ENCODE measurements at regions not wholly inside any gene's neighbourhood (a gene's known extent, or its start where the extent isn't known, plus 50 kb on each side); places are given as distances from the start of the nearest gene placed in this dataset.

DNA sequence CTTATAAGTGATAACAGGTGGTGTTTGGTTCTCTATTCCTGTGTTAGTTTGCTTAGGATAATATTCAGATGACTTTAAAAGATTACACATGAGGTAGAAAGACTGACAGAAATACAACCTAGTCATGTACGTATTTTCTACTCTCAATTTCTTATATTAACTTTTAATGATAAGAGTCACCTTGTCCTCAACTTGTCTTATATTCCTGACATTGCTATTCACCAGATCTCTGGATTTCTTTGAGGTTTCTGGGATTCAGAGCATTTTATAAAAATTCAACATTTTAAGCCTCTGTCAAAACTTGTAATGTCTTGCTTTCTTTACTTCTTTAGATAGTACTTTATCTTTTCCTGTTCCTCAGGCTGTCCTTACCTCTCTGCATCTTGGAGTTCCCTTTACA lies 234.2 kb downstream of the TBX15 start:
- TF ChIP-seq, protein P1, sequence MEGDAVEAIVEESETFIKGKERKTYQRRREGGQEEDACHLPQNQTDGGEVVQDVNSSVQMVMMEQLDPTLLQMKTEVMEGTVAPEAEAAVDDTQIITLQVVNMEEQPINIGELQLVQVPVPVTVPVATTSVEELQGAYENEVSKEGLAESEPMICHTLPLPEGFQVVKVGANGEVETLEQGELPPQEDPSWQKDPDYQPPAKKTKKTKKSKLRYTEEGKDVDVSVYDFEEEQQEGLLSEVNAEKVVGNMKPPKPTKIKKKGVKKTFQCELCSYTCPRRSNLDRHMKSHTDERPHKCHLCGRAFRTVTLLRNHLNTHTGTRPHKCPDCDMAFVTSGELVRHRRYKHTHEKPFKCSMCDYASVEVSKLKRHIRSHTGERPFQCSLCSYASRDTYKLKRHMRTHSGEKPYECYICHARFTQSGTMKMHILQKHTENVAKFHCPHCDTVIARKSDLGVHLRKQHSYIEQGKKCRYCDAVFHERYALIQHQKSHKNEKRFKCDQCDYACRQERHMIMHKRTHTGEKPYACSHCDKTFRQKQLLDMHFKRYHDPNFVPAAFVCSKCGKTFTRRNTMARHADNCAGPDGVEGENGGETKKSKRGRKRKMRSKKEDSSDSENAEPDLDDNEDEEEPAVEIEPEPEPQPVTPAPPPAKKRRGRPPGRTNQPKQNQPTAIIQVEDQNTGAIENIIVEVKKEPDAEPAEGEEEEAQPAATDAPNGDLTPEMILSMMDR (IDR thresholded peaks at IDR 0.05) = no peak
- Histone ChIP-seq H3K36me3 (ENCODE audit: control insufficient read depth, insufficient read depth, low read length) (no peaks in the 10 kb centered on the region), H3K4me1 (ENCODE audit: control insufficient read depth, insufficient read depth, low read length) (no peaks in the 10 kb centered on the region), H3K9me3 (ENCODE audit: control insufficient read depth, insufficient read depth, low read length) (no peaks in the 10 kb centered on the region), H3K4me3 (ENCODE audit: low read length) (no peak overlapping the region), H3K27ac (ENCODE audit: low read length) (no peak overlapping the region), H3K27me3 (ENCODE audit: control insufficient read depth, insufficient read depth, low read length) (no peaks in the 10 kb centered on the region)
- ATAC-seq (no peak), DNase-seq (no peak)
- peaks cover 7 to 9% of the 10 kb centered on the region in 2 donors for H3K9me3 Mint-ChIP-seq
- 80% methylated on average over 1 of the region's 1 CpG for WGBS (ENCODE audit: insufficient coverage)
- intact Hi-C loops (cut with micrococcal nuclease) = no loop called here
- H3K27ac Mint-ChIP-seq = no peak overlapping the region
- no peaks in the 10 kb centered on the region for H3K27me3 Mint-ChIP-seq (ENCODE audit: low read depth in 2 of 2)
- no peaks in the 10 kb centered on the region for H3K4me1 Mint-ChIP-seq
- H3K36me3 Mint-ChIP-seq = no peaks in the 10 kb centered on the region
- H3K4me3 Mint-ChIP-seq = no peak overlapping the region

DNA sequence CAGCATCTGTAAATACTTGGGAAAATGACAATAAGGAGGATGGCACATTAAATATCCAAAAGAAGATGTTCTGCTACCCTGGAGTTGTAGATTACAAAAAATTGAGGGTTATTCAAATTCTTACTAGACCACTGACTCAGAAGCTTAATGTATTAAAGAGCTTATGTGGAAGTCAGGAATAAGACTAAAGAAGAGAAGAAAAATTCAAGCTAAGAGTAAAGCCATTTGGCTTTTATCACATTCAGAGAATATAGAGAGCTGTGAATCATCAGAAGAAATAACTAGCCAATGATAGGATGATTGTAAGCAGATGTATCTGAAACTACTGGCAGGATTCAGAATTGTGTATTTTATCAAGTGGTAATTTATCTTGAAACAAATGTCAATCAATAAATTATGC lies 237.0 kb downstream of the TBX15 start:
- no peak overlapping the region for H3K27ac ChIP-seq (ENCODE audit: low read length)
- H3K4me3 ChIP-seq (ENCODE audit: low read length) = no peak overlapping the region
- Mint-ChIP-seq H3K36me3 (no peaks in the 10 kb centered on the region), H3K4me3 (no peak overlapping the region), H3K4me1 (no peaks in the 10 kb centered on the region), H3K27ac (no peak overlapping the region), H3K9me3 (peaks cover 10 to 11% of the 10 kb centered on the region in 2 donors), H3K27me3 (ENCODE audit: low read depth in 2 of 2) (no peaks in the 10 kb centered on the region)
- no peaks in the 10 kb centered on the region for H3K27me3 ChIP-seq (ENCODE audit: control insufficient read depth, insufficient read depth, low read length)
- intact Hi-C loops (cut with micrococcal nuclease) = no loop called here
- no peaks in the 10 kb centered on the region for H3K4me1 ChIP-seq (ENCODE audit: control insufficient read depth, insufficient read depth, low read length)
- DNase-seq (no peak), ATAC-seq (no peak)
- H3K36me3 ChIP-seq (ENCODE audit: control insufficient read depth, insufficient read depth, low read length) = no peaks in the 10 kb centered on the region
- no peaks in the 10 kb centered on the region for H3K9me3 ChIP-seq (ENCODE audit: control insufficient read depth, insufficient read depth, low read length)
- TF ChIP-seq, protein P1 (IDR thresholded peaks at IDR 0.05) = no peak

DNA sequence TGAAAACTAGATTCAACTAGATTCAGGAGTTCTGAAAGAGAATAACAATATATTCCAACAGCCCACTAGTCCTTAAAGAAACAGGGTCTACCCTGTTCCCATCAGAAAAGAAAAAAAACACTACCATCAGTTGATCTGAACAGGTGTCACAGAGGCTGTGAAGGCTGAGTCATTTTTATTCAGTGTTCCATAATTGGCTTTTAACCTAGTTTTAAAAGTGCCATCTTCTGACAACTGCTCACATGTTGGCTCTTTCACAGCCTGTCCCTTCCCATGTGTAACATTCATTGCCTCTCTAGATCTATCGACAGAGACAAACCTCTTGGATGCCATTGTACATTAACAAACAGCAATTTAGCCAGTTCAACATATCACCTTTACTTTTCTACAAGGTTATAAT lies 243.7 kb downstream of the TBX15 start:
- H3K27me3 Mint-ChIP-seq (ENCODE audit: low read depth in 2 of 2) = no peaks in the 10 kb centered on the region
- ATAC-seq = no peak
- no peak overlapping the region for H3K27ac Mint-ChIP-seq
- intact Hi-C loops (cut with micrococcal nuclease) = no loop called here
- Histone ChIP-seq H3K4me3 (ENCODE audit: low read length) (no peak overlapping the region), H3K9me3 (ENCODE audit: control insufficient read depth, insufficient read depth, low read length) (no peaks in the 10 kb centered on the region), H3K36me3 (ENCODE audit: control insufficient read depth, insufficient read depth, low read length) (no peaks in the 10 kb centered on the region), H3K27me3 (ENCODE audit: control insufficient read depth, insufficient read depth, low read length) (no peaks in the 10 kb centered on the region), H3K27ac (ENCODE audit: low read length) (no peak overlapping the region), H3K4me1 (ENCODE audit: control insufficient read depth, insufficient read depth, low read length) (no peaks in the 10 kb centered on the region)
- TF ChIP-seq, protein P1 (IDR thresholded peaks at IDR 0.05) = no peak
- no peak overlapping the region for H3K4me3 Mint-ChIP-seq
- no peak for DNase-seq
- H3K4me1 Mint-ChIP-seq = no peaks in the 10 kb centered on the region
- WGBS (ENCODE audit: insufficient coverage) = 62% methylated on average over 1 of the region's 1 CpG
- H3K9me3 Mint-ChIP-seq = peaks cover 16 to 17% of the 10 kb centered on the region in 2 donors
- H3K36me3 Mint-ChIP-seq = no peaks in the 10 kb centered on the region

DNA sequence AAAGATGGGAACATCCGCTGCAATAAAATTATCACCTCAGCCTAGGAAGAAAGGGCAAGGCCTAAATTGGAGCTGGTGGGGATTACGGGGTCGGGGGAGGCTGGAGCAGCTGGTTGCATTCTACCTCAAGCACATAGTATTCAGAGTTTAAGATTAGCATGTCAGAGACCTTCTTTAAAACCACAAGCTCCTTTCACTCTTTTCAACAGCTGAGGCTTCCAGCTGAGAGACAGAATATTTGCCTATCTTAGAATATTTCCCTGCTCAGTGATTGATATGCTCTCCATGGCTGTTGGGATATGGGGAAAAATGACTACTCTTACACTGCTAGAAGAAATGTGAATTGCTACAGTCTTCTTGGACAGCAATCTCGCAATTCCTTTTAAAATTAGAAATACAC lies 248.6 kb downstream of the TBX15 start:
- H3K4me3 Mint-ChIP-seq = no peak overlapping the region
- intact Hi-C loops (cut with micrococcal nuclease) = no loop called here
- ATAC-seq (no peak), DNase-seq (no peak)
- no peak overlapping the region for H3K27ac Mint-ChIP-seq
- H3K4me1 Mint-ChIP-seq = no peaks in the 10 kb centered on the region
- H3K27me3 ChIP-seq (ENCODE audit: control insufficient read depth, insufficient read depth, low read length) = no peaks in the 10 kb centered on the region
- peaks cover 10 to 14% of the 10 kb centered on the region in 2 donors for H3K9me3 Mint-ChIP-seq
- TF ChIP-seq, protein P1 (IDR thresholded peaks at IDR 0.05) = no peak
- H3K9me3 ChIP-seq (ENCODE audit: control insufficient read depth, insufficient read depth, low read length) = no peaks in the 10 kb centered on the region
- 77% methylated on average over 2 of the region's 4 CpGs for WGBS (ENCODE audit: insufficient coverage)
- H3K4me3 ChIP-seq (ENCODE audit: low read length) = no peak overlapping the region
- H3K4me1 ChIP-seq (ENCODE audit: control insufficient read depth, insufficient read depth, low read length) = no peaks in the 10 kb centered on the region
- no peaks in the 10 kb centered on the region for H3K36me3 Mint-ChIP-seq
- H3K27ac ChIP-seq (ENCODE audit: low read length) = no peak overlapping the region
- no peaks in the 10 kb centered on the region for H3K36me3 ChIP-seq (ENCODE audit: control insufficient read depth, insufficient read depth, low read length)
- no peaks in the 10 kb centered on the region for H3K27me3 Mint-ChIP-seq (ENCODE audit: low read depth in 2 of 2)

Data from natural killer cell (primary cell).